Ecto neural progenitor cell (in vitro differentiated cells): ENCODE measurements at regions not wholly inside any gene's neighbourhood (a gene's known extent, or its start where the extent isn't known, plus 50 kb on each side); places are given as distances from the start of the nearest gene placed in this dataset.
"Not testable (repeated sequence)": the region's sequence is repeated elsewhere in the genome, so short reads cannot be mapped to it uniquely, and the experiment has no call there.

ENCODE experiments used
- DNase-seq: peaks from one replicate; pipeline ENCODE4 v3.0.0-alpha.2; 2018; ENCODE audit warnings: low spot score

DNA sequence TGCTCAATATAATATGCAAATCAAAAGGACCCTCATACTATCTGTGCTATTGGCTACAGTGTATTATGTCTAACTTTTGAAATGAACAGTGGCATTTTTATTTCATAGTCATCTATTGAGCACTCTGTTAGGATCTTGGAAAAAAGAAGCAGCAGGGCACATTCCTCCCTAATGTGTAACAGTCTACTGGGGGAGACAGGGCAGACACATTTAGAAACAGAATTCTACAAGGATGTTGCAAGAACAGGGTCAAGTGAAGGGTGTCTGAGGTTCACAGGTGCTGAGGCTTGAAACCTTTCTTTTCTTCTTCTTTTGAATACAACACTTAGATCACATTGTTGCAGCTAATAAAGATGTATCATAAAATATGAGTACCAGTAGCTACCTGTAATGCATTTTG lies 129.7 kb upstream of the SLC4A4 start:
- DNase-seq, result no peak

DNA sequence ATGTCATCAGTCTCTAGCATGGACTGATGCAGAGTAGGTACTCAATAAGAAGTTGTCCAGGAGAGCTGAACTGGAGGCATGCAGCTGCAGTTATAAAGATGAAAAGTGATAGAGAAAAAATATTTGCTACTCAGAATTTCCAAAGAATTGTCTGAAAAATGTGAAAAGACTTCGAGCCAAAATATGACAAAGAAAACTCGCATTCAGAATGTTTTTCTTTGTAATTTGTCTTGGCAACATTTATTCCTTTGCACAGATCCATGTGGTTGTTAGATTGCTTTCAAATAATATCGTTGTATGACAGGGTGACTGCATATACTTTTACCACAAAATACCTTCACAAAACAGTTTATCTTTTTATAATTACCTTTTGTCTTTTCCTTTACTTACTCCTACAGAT lies 128.0 kb upstream of the SLC4A4 start:
- no peak for DNase-seq

DNA sequence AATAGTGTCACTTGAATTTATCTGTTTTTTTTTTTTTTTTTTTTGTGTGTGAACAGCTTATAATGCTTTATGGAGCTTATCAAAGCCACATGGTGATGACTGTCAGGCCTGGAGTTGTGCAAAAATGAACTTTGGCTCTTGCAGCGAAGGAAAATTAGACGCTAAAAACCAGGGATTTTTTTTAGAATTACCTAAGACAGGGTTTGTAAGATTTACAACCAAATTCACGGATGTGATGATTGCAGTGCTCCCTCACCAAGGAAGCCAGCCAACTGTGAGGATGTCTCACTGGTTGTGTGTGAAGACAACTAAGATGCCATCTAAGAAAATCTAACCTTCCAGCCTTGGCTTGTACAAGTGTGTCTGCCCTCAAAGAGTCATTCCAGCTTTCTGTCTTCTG lies 127.1 kb upstream of the SLC4A4 start:
- no peak for DNase-seq

DNA sequence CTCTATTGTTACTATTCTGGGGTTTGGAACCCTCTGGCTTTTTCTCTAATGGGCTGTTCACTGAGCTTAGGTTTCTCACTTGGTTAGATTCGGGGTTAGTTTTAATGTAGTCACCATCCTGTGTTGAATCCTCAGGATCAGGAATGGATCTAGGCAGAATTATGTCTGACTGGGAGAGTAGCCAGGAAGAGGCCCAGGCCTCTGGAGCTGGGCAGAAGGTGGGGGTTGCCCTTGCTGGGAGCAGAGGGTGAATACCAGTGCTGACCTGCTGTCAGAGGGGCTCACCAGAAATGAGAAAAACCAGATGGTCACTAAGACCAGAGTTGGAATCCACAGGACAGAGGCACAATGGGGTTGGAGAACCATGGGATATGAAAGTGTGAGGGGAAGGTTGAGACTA lies 126.6 kb upstream of the SLC4A4 start:
- no peak for DNase-seq

DNA sequence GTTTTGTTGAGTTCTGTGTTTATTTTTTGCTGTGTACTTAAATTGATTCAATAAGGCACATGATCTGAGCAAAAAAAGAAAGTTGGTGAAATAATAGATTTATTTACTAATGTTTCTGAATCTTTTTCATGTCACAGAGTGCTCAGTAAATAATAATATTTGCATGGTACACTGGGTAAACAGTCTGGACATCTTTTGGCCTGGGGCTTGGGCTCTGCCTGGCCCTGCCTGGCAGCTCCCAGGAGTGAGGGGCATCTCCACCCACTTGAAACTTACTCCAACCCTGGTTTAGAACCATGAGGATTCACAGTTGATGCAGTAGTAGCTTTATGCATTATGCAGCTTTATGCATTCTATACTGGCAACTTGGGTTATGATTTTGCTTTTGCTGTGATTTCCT lies 124.2 kb upstream of the SLC4A4 start:
- no peak for DNase-seq

DNA sequence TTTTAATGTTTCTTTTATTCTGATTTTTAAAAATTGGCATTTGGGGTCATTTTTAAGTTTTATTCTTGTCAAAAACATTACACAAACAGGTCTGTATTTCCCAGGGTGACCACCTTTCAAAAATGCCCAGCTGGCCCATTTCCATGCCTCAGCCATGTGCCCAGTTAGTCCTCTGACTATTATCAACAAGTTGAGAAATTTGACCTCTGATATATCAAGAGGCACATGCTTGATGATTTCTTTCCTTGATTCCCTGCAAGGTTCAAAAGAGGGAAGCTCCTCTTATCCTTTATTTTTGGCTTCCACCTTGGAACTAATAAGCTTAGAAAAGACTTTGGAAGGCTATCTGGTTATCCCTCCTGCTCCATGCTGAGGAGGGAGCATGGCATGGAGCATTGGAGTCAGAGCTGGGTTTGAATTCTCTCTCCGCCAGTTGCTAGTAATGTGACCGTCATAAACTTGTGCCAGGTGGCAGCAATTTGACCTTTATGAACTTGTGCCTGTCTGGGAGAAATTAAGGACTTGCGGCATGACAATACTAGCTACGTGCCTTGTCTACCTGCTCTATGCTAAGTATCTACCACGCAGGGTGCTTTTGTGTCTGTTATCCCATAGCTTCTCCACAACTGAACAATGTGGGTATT lies 122.4 kb upstream of the SLC4A4 start:
- DNase-seq, result no peak

DNA sequence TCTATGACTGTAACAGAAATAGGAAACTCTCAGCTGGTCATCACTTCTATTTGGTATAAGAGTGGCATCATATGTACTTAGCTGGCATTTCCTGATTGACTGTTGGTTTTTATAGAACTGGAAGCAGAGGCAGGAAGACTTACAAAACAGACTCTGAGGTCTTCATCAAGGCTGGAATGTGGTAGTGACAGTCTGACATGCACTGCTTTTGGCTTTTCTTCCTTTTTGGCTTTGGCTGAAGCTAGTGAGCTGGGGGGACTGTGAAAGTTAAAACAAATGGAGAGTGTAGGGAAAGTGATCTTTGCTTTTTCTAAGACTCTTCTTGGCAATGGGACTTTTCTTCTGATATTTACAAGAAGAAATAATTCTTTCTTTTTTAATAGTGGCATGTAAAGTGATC lies 121.1 kb upstream of the SLC4A4 start:
- no peak for DNase-seq

DNA sequence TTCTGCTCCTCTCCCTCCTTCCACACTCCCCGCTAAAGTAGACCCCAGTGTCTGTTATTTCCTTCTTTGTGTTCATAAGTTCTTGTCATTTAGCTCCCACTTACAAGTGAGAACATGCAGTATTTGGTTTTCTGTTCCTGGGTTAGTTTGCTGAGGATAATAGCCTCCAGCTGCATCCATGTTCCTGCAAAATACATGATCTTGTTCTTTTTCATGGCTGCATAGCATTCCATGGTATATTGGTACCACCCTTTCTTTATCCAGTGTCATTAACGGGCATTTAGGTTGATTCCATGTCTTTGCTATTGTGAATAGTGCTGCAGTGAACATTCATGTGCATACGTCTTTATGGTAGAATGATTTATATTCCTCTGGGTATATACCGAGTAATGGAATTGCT lies 118.0 kb upstream of the SLC4A4 start:
- DNase-seq, result not testable (repeated sequence)

DNA sequence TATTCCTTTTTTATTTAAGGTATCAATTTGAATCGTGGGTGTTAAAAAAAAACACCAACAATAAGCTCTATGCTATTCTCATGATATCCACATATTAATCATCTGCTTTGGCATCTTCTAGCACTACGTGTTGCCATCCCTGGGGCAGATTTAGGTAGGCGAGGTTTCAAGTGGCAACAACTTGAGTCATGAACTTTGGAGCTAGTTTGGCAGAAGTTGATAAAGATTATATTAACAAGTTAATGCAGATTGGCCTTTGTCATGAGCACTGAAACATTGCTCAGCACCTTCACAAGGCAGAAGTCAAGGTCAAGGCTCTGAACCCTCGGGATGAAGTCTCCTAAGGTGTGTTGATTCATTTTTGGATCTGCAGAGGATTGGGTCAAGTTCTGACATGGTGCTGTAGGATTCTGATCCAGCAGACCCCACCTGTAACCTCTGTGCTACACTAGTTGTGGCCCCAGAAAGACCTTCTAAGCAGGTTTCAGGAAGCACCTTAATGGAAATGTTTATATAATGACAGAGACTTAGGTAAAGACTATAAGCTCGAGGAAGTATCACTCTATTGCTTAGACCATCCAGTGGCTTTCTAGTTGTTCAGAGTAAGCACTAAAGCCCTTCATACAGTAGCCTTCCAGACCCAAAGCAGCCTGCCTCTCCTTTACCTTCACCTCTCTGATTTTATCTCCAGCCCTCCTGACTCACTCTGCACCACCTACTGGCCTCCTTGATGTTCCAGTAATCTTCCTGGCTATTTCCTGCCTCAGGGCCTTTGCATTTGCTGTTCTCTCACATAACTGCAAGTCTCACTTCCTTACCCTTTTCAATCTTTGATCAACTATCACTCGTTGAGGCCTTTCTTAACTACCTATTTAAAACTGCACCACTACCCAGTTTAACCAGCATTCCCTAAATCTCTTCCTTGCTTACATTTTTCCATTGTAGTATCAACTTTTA lies 117.0 kb upstream of the SLC4A4 start:
- no peak for DNase-seq

DNA sequence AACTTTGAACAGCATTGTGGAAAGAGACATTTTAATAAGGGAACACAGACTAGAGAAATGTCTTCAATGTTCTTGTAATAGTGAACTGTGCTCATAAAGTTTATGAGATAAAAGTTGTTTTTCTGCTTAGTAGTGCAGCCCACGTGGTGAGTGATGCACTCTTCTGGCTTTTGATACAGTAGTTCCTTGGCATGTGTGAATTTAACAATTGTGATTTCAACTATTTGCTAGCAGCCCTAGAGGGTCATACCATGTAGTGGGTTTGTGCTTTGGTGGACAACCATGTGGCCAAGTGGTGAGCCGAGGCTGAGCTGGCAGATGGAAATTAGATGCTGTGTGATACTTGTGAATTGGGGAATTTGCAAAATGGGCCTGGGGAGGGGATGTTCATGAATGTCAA lies 116.2 kb upstream of the SLC4A4 start:
- DNase-seq, result no peak

DNA sequence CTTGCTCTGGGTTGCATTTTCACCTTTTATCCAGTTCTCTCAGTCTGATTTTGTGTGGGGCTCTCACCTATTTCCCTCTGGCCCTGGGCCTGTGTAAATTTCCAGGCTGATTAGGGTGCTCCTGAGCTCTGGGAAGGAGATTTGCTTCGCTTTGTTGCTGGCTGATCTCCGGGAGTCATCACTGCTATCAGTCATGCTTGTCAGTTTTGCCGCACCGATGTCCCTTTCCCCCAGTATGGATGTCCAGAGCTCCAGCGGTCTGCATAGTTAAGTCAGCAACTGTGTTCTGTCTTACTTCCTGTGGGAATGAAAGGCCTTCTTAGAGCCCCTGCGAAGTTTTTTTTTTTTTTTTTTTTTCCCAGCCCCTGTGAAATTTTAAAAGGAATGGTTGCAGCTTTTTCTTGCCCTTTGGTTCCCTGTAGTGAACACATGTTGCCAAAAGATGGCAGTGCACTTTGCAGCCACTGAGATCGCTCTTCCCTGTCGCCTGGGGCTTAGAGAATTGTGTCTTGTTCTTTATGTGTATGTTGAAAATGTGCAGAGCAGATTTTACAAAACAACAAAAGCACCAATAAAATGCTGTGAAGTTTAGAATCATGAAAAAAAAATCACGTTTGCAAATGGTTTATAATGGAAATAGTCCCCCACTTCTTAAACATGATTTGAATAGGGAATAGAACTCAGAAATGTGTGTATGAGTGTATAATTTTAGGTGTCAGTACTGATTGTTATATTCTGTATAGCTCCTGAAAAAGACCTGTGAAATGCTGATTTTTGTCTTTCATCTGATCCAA lies 109.1 kb upstream of the SLC4A4 start:
- peak; percentile 52 for DNase-seq

DNA sequence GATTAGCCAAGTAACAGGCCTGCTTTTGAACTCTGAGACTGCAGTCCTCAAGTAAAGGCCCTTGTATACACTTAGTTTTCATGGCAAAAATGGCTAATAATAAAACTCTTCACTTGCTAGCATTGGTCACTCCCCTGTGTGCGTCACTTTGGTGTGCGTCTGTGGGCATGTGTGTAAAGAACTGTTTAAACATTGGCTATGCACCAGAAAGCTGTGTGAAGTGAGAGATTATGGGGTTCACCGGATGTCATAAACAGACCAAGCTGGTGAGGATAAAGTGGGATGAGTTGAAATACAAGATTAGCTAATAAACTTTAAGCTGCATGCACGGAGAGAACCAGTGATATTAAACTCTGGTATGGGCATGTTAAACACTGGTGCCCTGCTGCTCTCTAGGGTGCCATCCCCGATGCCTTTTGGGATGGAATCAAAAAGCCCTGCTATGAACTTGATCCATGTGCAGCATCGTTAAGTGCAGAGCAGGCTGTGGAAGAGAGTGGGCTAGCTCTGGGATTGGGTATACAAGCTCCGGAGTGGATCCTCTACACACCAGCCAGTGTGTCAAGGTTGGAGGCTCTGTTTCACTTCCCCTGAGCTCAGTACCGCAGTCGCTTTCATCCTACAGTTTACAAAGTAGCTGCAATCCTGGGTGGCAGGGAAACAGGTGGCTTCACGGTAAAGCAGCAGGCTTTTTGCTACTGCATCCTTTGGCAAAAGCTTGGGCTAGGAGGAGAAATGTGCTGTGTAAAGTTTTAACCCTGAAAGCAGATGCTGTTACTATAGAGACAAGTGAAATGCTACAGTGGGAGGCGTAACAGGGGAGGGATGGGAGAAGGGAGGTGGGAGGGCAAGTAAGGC lies 108.3 kb upstream of the SLC4A4 start:
- no peak for DNase-seq

DNA sequence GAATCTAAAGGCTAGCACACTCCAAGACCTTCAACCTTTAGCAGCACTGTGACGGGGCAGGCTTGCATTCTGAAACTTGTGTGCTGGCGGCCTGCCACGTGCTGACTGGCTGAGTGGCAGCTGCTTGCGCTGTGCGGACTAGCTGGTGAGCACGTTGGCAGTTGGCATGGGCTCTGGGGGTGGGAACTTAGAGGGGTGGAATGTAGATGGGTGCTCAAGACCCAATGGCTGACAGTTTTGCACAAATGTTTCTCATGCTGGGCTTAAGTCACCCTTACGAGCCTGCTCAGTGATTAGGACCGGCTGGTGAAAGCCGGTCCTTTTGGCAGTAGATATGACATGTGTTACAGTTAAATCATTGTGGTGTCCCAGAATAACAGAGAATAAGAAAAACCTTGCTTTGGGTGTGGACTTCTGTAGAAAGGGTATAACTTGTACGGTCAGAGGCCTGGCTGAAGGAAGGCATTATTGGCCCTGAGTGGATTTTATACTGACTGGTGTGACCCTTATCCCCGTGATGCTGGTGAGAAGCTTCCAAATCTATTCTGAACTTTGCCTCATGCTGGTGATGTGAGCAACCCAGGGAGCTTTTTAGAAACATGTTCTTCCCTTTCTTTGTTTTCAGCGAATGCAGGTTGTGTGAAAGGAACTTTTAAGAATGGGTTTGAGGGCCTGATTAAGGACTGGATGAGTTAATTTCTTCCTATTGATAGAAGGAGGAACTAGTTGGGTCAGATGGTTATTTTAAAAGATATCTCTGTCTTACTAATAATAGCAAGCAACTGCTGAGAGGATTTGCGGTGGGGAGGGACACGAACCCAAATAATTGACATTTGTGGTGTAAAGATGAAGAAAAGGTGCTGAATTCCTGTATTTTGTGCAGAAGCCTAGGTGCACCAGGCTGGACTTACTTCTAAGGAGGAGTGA lies 107.4 kb upstream of the SLC4A4 start:
- peak; percentile 46 for DNase-seq

DNA sequence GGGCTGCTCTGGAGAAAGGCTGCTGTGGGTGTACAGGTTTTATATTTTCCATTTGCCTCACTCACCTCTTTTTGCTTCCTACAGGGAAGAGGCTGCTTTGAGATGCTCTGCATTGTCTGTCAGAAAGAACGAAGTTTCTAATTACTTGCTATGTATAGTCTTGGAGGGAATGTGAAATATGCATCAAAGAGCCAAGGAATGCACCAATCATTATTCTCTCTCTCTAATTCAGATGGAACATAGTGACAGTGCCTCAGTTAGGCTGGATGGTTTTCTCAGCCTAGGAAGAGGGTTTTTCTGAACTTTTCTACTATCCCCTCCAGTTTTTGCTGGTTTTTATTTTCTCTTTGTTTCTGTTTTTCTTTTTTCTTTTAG lies 106.8 kb upstream of the SLC4A4 start:
- DNase-seq, result no peak

DNA sequence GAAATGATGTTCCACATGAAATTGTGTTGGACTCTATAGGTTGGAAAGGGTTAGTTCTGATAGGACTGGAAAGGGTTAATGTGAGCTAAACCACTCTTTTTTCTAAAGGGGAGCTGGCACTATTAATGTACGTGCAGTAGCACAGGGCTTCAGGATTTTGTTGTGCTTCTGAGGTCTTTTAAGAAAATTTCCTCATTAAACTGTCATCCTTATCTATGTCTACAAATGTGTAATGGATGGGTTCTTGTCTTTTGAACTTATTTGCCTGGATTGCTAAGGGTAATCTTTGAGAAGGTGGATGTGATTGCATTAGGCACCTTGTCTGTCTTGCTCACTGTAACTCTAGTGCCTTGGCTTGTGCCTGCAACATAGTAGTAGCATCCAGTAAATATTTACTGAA lies 106.0 kb upstream of the SLC4A4 start:
- DNase-seq, result no peak

DNA sequence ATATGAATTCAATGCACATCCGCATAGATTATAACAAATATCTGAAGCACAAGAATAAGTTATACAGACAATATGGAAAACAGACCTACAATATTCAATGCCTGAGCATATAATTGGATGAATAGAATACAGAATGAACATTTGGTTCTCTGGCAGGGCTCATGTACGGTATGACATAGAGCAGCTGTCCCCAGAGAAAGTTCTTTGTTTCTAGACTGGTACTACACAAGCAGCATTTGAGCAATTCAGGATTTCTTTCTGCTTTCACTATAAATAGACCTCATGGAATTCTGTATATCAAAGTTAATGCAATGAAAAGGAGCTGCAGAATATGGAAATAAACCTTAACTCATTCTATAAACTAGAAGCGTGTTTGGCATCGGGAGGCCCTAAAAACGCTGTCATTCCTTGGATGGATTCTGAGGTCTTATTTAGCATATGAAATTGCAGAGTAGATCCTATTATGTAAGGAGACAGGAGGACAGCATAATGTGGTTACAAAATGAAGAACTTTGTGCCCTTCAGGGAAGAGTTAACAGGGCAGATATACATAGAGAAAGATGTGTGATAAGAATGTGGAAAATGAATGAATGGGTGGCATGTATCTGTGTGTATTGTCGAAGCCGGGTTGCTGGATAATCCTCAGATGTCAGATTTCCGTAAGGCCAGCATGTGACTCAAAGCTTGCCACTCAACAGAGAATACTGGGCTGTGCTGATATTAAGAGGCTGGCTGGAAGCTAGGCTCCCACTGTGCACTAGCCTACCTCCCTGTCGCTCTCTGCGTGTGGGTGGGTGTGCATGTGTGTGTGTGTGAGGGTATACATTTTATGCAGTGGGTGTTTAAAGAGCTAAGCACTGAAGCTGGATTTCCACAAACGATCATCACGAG lies 103.3 kb upstream of the SLC4A4 start:
- DNase-seq, result no peak

DNA sequence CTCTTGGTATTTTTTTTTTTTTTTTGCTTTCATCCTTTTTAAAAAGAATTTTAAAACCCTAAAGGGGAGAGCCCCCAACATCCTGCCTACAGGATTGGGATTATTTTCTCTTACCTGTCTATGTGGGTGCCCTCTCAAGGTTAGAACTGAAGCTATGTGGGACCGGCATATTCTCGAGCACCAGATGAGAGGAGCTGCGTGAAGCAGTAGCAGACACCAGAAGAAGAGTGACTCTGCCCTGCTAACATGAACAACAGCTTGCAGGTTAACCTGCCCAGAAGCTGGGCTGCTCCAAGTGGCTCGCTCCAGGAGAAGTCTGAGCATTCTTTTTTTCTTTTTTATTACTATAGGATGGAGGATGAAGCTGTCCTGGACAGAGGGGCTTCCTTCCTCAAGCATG lies 102.6 kb upstream of the SLC4A4 start:
- no peak for DNase-seq

DNA sequence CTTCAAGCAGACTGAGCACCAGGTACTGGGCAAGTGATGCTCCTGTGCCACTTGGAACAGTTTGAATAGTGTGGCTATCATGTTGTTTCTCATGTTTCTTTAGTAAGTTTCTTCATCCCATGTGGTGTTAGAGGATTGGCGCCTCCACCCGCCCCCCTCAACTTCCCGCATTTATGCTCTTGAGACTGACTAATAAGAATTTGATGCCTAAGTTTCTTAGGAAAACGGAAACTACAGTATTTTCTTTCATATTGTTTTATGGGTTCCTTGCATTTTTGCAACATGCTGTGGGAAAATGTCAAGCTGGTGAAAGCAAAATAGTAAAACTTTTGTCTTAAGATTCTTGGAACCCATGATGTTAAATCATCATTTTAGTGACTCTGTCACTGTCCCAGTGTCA lies 101.2 kb upstream of the SLC4A4 start:
- no peak for DNase-seq

DNA sequence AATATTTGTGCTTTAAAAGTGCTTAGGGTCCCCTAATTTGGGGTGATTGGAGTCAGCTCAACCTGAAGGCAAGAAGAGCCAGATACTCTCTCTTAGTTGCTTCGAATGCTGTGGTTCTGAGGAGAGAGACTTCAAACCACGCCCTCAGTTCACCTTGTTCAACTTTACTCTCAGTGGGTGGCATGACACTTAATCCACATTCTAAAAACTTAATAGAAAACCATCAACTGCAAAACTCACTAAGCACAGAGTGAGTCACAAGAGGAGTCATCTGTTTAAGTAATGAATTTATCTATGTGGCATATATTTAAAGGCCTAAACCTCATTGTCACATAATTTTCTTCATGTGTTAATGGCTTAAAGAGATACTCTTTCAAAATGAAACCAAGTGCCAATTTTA lies 99.5 kb upstream of the SLC4A4 start:
- DNase-seq, result no peak

DNA sequence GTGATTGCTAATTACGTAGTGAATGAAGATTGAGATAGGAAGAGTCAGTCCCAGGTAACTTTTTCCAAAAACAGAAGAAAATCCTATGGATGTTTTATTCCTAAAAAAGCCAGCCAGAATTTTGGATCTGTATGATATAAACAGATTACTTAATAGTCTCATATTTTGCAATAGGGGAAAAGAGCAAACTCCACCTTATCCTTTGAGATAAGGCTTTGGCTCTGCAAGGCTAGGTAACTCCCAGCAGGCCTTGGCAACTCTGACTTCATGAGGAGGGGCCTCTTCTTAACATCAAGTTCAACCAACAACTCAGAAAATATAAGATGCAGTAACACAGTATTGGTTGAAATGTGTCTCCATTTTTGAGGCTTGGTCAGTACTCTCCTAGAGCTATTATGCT lies 98.7 kb upstream of the SLC4A4 start:
- DNase-seq, result no peak
